ENCODE measurements at regions not wholly inside any gene's neighbourhood (a gene's known extent, or its start where the extent isn't known, plus 50 kb on each side); places are given as distances from the start of the nearest gene placed in this dataset.

DNA sequence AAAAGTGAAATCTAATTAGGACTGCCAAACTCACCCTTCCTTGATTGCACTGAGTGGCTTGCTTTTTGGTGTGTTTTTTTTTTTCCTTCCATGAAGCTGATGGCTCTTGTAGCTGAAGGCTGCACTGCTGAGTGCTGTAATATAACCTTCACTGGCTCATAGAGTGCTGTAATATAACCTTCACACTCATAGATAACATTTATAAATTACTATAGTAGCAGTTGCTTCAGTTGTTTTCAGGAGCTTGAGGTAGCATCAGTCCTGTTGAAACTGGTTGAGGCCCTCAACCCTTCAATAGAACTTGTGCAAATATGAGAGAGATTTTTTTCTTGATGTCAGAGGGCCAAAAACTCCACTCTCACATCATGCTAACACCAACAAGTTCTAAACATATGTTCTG, 404.9 kb upstream of the MBL2 start:
- no peak for TF ChIP-seq CTCF (IDR thresholded peaks at IDR 0.05)
- no peak for TF ChIP-seq POLR2A (IDR thresholded peaks at IDR 0.05)
